ENCODE measurements at regions not wholly inside any gene's neighbourhood (a gene's known extent, or its start where the extent isn't known, plus 50 kb on each side); places are given as distances from the start of the nearest gene placed in this dataset.

- no peak for DNase-seq (ENCODE audit: low read depth in 2 of 2)
These were observed 126.7 kb upstream of the NEDD9 start for GRCh38 chr6:11358904-11359830.

GRCh38 chr6:11357285-11357684 lies 124.8 kb upstream of the NEDD9 start:
- DNase-seq (ENCODE audit: low read depth in 2 of 2), result no peak

GRCh38 chr6:11356404-11357155 lies 124.1 kb upstream of the NEDD9 start:
- DNase-seq (ENCODE audit: low read depth in 2 of 2), result no peak

DNA sequence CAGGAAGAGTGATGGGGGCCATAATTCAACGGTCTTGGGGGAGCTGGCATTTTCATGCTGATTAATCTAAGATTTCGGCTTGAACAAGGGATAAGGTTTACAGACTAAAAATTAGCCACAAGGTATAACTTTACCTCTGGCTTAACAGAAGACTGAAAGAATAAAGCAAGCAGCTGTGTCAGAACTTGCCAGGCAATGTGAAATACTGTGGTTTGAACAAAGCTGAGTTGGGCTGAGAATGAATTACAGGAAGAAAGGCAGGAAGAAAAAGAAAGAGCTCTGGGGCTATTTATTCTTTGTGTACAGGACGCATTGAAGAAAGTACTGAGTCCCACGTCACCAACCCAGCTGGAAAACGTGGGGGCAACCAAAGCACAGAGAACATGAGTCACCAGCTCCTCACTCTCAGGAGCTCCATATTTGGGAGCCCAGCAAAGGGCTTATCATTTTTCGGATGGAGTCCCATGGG lies 121.5 kb upstream of the NEDD9 start:
- DNase-seq (ENCODE audit: low read depth in 2 of 2), result peak; percentile 52 to 64

GRCh38 chr6:11350294-11350693 lies 117.8 kb upstream of the NEDD9 start:
- no peak for DNase-seq (ENCODE audit: low read depth in 2 of 2)

DNA sequence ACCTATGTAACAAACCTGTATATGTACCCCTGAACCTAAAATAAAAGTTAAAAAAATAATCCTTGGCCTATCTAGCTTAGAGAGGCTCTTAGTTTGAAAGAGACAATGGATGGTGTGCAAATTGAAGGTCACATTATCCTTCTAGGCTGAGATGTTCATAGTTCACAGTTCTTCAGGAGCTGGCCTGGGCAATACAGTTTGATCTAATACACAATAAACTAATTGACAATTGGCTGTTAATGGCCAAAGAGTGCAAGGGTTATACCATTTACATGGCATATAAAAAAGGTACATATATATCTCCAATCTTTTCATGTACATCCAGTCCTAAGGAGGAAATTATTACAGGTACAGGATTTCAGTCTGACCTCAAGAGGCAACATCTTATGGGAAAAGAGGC lies 117.4 kb upstream of the NEDD9 start:
- no peak for DNase-seq (ENCODE audit: low read depth in 2 of 2)

DNA sequence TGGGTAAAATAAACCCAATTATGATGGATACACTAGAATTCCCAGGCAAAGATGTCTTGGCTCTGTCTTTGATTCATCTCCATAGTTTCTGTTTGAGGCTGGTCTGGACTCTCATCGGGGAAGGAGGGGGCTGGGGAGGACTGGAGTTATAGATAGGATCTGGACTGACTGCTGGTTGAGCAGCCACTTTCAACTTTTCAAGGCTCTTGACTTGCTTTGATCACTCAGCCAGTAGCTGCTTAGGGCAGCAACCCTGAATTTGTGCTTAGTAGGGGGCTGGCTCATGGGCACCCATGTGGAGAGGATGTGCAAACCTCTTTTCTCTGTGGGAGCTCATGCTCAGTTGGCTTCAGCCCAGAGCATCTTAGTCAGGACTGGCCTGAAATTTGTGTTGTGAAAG lies 114.0 kb upstream of the NEDD9 start:
- no peak for DNase-seq (ENCODE audit: low read depth in 2 of 2)

DNA sequence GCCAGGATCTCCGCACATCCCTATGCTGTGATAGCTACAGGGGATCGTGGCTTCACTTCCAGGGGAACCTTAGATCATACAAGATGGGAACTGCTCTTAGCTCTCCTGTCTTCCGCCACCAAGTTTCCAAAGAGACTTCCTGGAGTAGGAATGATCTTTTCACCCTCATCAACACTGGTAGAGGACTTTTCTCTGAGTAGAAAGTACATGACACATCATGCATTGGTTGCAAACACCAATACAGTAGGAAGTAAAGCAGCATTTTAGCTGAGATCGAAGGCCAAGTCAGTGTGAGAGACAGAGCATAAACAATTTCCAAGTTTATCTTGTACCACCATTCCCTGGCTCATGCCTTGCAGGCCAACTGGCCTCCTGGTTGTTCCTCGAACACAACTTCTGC lies 113.1 kb upstream of the NEDD9 start:
- DNase-seq (ENCODE audit: low read depth in 2 of 2), result no peak

GRCh38 chr6:11343963-11344723 lies 111.7 kb upstream of the NEDD9 start:
- DNase-seq (ENCODE audit: low read depth in 2 of 2), result no peak

DNA sequence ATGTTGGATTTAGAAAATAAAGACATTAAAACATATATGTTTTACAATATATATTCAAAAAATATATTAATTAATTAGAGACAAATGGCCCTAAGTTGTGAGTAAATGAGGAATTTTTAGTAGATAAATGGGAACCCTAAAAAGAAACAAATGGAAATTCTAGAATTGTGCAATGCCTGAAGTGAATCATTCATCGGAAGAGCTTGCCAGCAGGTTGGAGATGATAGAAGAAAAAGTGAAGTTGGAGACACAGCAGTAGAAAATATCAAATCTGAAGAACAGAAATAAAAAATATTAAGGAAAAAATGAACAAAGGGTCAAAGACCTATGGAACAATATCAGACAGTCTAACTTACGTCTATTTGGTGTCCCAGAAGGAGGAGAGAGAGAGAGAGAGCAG lies 109.4 kb upstream of the NEDD9 start:
- no peak for DNase-seq (ENCODE audit: low read depth in 2 of 2)

DNA sequence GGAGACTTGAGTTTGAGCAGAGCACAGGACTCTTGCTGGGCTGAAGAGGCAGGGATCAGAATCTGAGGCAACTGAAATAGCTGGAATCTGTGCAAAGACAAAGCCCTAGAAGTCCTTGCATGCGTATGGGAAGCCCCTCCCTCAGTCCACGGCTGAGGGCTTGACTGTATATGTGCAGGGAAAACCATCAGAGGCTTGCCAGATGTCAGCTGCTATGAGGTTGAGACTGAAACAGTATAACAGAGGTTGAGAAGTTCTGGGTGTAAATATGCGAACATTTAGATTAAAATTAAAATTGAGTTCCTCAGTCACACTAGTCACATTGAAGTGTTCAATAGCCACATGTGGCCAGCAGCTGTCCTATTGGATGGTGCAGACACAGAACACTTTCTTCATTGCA lies 108.8 kb upstream of the NEDD9 start:
- DNase-seq (ENCODE audit: low read depth in 2 of 2), result no peak

DNA sequence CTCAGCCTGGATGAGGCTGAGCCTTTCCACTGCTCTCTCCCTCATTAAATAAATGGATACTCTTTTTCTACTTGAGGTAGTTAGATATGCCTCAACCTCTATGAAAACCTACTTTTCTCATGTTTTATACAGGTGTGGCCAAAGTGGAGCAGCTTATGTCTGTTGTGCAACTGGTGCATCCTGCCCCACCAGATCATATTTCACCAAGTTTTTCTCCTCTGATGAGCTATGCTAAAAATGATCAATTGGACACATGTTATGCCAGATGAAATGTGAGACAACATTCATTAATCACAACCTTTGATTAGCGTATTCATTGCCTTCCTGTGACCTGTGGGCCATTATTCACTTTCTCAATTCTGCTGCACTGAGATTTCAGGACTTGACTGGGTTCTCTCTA lies 106.9 kb upstream of the NEDD9 start:
- DNase-seq (ENCODE audit: low read depth in 2 of 2), result no peak

GRCh38 chr6:11337306-11337705 lies 104.8 kb upstream of the NEDD9 start:
- DNase-seq (ENCODE audit: low read depth in 2 of 2), result no peak

GRCh38 chr6:11335826-11336225 lies 103.4 kb upstream of the NEDD9 start:
- no peak for DNase-seq (ENCODE audit: low read depth in 2 of 2)

- no peak for DNase-seq (ENCODE audit: low read depth in 2 of 2)
These were observed 100.8 kb upstream of the NEDD9 start for GRCh38 chr6:11333132-11333849.

- no peak for DNase-seq (ENCODE audit: low read depth in 2 of 2)
These were observed 100.0 kb upstream of the NEDD9 start for GRCh38 chr6:11332463-11332862.

GRCh38 chr6:11331111-11331510 lies 98.6 kb upstream of the NEDD9 start:
- no peak for DNase-seq (ENCODE audit: low read depth in 2 of 2)

DNA sequence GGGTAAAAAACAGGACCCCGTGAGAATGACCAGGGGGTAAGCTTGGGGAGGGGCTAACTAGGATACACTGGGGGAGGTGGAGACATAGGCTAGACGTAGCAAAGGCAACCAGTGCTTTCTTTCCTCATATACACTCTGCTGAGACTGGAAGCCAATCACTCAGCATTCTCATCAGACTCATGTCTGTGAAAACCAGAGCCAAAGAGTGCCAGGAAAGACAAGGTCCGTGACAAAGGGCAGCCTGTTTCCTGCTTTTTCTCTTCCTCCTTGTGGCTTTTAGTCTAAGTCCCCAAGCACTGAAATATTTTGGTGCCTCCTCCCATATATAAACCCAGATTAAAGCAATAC lies 97.9 kb upstream of the NEDD9 start:
- no peak for DNase-seq (ENCODE audit: low read depth in 2 of 2)

GRCh38 chr6:11329726-11330412 lies 97.4 kb upstream of the NEDD9 start:
- DNase-seq (ENCODE audit: low read depth in 2 of 2), result no peak

DNA sequence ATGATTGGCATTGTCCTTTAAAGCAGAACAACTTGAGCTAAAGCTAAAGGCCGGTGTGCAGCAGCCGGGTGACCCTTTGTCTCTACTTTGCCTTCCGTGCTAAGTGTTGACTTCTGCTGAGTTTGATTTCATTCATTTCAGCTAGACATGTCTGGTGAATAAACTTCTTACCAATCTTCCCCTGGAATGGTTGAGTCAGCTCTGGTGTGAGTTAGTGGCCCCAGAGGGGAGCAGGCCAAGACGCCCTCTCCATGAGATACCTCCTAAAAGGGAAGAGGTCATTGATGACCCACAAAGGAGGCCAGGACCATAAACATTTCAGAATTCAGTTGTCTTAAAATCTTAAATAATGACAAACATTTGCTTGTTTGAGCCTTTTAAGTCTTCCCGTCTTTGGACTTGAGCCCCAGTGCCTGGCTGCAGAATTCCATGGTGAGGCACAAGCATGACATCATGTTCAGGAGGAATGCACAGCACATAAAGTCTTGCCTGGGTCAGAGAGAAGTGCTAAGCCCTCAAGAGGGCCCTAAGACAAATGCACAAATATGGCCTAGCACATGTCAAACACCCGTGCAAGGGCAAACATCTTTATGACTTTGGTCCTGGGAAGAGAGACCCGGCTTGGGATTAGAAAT lies 96.3 kb upstream of the NEDD9 start:
- DNase-seq (ENCODE audit: low read depth in 2 of 2), result no peak

- no peak for DNase-seq (ENCODE audit: low read depth in 2 of 2)
These were observed 95.5 kb upstream of the NEDD9 start for GRCh38 chr6:11327961-11328360.
